OCI-LY1 (cell line): ENCODE measurements at regions not wholly inside any gene's neighbourhood (a gene's known extent, or its start where the extent isn't known, plus 50 kb on each side); places are given as distances from the start of the nearest gene placed in this dataset.

ENCODE experiments used
- H2AFZ ChIP-seq: fragments of 200-600 bp; sonication (generic), shearing (Covaris generic); 2 replicates; pipeline ENCODE4 v1.6.0; 2014; ENCODE audit warnings: antibody characterized with exemption, mild to moderate bottlenecking, low read length
- H3F3A ChIP-seq: fragments of 200-600 bp; sonication (generic), shearing (Covaris generic); 2 replicates; pipeline ENCODE4 v1.6.0; 2014; ENCODE audit warnings: mild to moderate bottlenecking, antibody characterized with exemption, low read length, moderate library complexity; ENCODE audit not compliant: insufficient read depth
- H3K27ac ChIP-seq: fragments of 200-600 bp; sonication (generic); 2 replicates; pipeline ENCODE4 v1.5.1; 2014; ENCODE audit warnings: low read length, mixed run types, mild to moderate bottlenecking, low read depth; ENCODE audit not compliant: poor library complexity, severe bottlenecking
- H3K27me3 ChIP-seq: fragments of 200-600 bp; sonication (generic); 2 replicates; pipeline ENCODE4 v1.6.0; 2014; ENCODE audit warnings: antibody characterized with exemption, mild to moderate bottlenecking, low read length, moderate library complexity; ENCODE audit not compliant: insufficient read depth
- H3K36me3 ChIP-seq: fragments of 200-600 bp; sonication (generic); 2 replicates; pipeline ENCODE4 v1.6.1; 2014; ENCODE audit warnings: mild to moderate bottlenecking, antibody characterized with exemption, low read length, moderate library complexity, mixed read lengths; ENCODE audit not compliant: insufficient read depth
- H3K4me1 ChIP-seq: fragments of 200-600 bp; sonication (generic); 2 replicates; pipeline ENCODE4 v1.5.1; 2014; ENCODE audit warnings: mild to moderate bottlenecking, low read length, moderate library complexity; ENCODE audit not compliant: insufficient read depth, severe bottlenecking
- H3K4me2 ChIP-seq: fragments of 200-600 bp; sonication (generic), shearing (Covaris generic); 2 replicates; pipeline ENCODE4 v1.6.1; 2014; ENCODE audit warnings: low read length
- H3K4me3 ChIP-seq: fragments of 200-600 bp; sonication (generic); 2 replicates; pipeline ENCODE4 v1.5.1; 2014; ENCODE audit warnings: low read length, low read depth, mild to moderate bottlenecking, mixed read lengths; ENCODE audit not compliant: poor library complexity, severe bottlenecking
- H3K79me2 ChIP-seq: fragments of 200-600 bp; shearing (Covaris generic); 2 replicates; pipeline ENCODE4 v1.6.1; 2016; ENCODE audit warnings: mixed run types, low read length, mixed read lengths; ENCODE audit not compliant: insufficient read depth
- H3K9ac ChIP-seq: fragments of 200-600 bp; sonication (generic), shearing (Covaris generic); 2 replicates; pipeline ENCODE4 v1.6.1; 2014; ENCODE audit warnings: mild to moderate bottlenecking, low read length, mixed read lengths
- H3K9me2 ChIP-seq: fragments of 200-600 bp; sonication (generic), shearing (Covaris generic); 2 replicates; pipeline ENCODE4 v1.6.1; 2014; ENCODE audit warnings: low read depth, mild to moderate bottlenecking, low read length, mixed read lengths
- H3K9me3 ChIP-seq: fragments of 200-600 bp; shearing (Covaris generic); 2 replicates; pipeline ENCODE4 v1.6.1; 2014; ENCODE audit warnings: low read length, mixed read lengths
- H4K20me1 ChIP-seq: fragments of 200-600 bp; sonication (generic), shearing (Covaris generic); 2 replicates; pipeline ENCODE4 v1.6.0; 2016; ENCODE audit warnings: mild to moderate bottlenecking, low read length; ENCODE audit not compliant: insufficient read depth
- CTCF ChIP-seq: fragments of 200-600 bp; sonication (generic), shearing (Covaris generic); IDR thresholded peaks from 2 replicates; pipeline ENCODE4 v1.5.1; 2017; ENCODE audit warnings: mild to moderate bottlenecking, antibody characterized with exemption, low read length, moderate library complexity, mixed read lengths
- EZH2 ChIP-seq: fragments of 200-600 bp; sonication (generic), shearing (Covaris generic); IDR thresholded peaks from 2 replicates; pipeline ENCODE4 v1.8.0; 2017; ENCODE audit warnings: borderline replicate concordance, mixed run types, mild to moderate bottlenecking, antibody characterized with exemption, low read length, moderate library complexity, mixed read lengths

GRCh38 chr2:217671871-217672270 lies 330.9 kb downstream of the TNS1 start:
- no peaks in the 10 kb centered on the region for H3K9me3 ChIP-seq
- H3K4me1 ChIP-seq: no peaks in the 10 kb centered on the region
- no peak overlapping the region for H3K27ac ChIP-seq
- no peaks in the 10 kb centered on the region for H3K9me2 ChIP-seq
- H3K4me2 ChIP-seq: no peak overlapping the region
- no peaks in the 10 kb centered on the region for H3K36me3 ChIP-seq
- H3K79me2 ChIP-seq: no peaks in the 10 kb centered on the region
- TF ChIP-seq CTCF: no peak
- no peak for TF ChIP-seq EZH2
- H2AFZ ChIP-seq: no peak overlapping the region
- no peaks in the 10 kb centered on the region for H3F3A ChIP-seq
- no peaks in the 10 kb centered on the region for H4K20me1 ChIP-seq
- H3K4me3 ChIP-seq: no peak overlapping the region
- no peaks in the 10 kb centered on the region for H3K27me3 ChIP-seq
- H3K9ac ChIP-seq: no peak overlapping the region

DNA sequence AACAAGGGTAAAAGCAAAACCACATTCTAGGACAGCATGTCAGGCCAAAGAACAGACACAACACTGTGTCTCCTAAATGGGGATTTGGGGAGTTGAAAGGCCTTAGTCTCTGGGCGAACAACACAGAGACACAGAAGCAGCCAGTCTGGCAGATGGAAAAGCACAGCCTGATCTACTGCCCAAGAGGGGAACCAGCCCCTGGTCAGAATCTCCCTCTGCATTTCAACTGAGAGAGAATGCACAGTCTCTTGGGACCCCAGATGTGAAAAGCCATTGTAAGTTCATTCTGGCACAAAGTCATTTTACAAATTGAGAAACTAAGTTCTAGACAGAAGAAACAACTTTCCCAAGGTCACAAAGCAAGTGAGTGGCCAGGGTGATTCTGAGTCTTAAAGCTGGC lies 331.7 kb downstream of the TNS1 start:
- Histone ChIP-seq H4K20me1 (no peaks in the 10 kb centered on the region), H3K36me3 (no peaks in the 10 kb centered on the region), H3K4me1 (no peaks in the 10 kb centered on the region), H2AFZ (no peak overlapping the region), H3K27me3 (no peaks in the 10 kb centered on the region), H3K9me3 (no peaks in the 10 kb centered on the region), H3K9me2 (no peaks in the 10 kb centered on the region), H3K27ac (no peak overlapping the region), H3F3A (no peaks in the 10 kb centered on the region), H3K79me2 (no peaks in the 10 kb centered on the region), H3K4me2 (no peak overlapping the region), H3K4me3 (no peak overlapping the region), H3K9ac (no peak overlapping the region)
- TF ChIP-seq CTCF (no peak), EZH2 (no peak)

- TF ChIP-seq EZH2 (no peak), CTCF (no peak)
- no peaks in the 10 kb centered on the region for H3K79me2 ChIP-seq
- no peaks in the 10 kb centered on the region for H4K20me1 ChIP-seq
- no peaks in the 10 kb centered on the region for H3K9me3 ChIP-seq
- H3K9me2 ChIP-seq: no peaks in the 10 kb centered on the region
- H3K9ac ChIP-seq: no peak overlapping the region
- no peaks in the 10 kb centered on the region for H3K4me1 ChIP-seq
- H3K4me3 ChIP-seq: no peak overlapping the region
- no peak overlapping the region for H2AFZ ChIP-seq
- H3K36me3 ChIP-seq: no peaks in the 10 kb centered on the region
- no peaks in the 10 kb centered on the region for H3K27me3 ChIP-seq
- no peaks in the 10 kb centered on the region for H3F3A ChIP-seq
- H3K4me2 ChIP-seq: no peak overlapping the region
- no peak overlapping the region for H3K27ac ChIP-seq
Measured at GRCh38 chr2:217669831-217670230, 333.0 kb downstream of the TNS1 start.
